Stimulated activated CD4-positive, alpha-beta T cell treated with anti-CD3 and anti-CD28 coated beads, Interleukin-2, amount 100 ng/mL, for 48 hours (primary cell): ENCODE measurements at regions not wholly inside any gene's neighbourhood (a gene's known extent, or its start where the extent isn't known, plus 50 kb on each side); places are given as distances from the start of the nearest gene placed in this dataset.
"Not testable (repeated sequence)": the region's sequence is repeated elsewhere in the genome, so short reads cannot be mapped to it uniquely, and the experiment has no call there.

ENCODE experiments used
- DNase-seq, 2 donors: peaks; one replicate each; pipeline ENCODE4 v3.0.0-alpha.2; 2020

DNA sequence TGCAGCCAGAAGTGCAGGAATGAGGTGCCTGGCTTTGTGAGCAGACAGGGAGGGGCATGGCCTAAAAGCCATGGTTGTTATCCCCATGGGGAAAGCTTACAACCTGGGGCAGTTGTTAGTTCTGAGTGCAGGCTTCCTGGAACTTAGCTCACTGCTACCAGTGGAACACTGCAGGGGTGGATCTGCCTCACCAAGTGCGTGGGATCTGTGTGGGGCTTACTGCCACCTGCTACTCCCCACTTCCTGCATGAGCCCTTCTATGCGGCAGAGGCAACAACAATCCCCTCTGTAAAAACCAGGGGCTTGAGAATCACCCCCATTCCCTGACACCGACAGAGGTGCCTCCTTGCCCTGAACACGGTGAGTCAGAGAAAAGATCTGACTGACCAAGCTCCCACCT lies 174.6 kb downstream of the SPIN4 start:
- not testable (repeated sequence) for DNase-seq

- DNase-seq: not testable (repeated sequence)
Measured at GRCh38 chrX:63173841-63174718, 177.1 kb downstream of the SPIN4 start.

- DNase-seq: not testable (repeated sequence)
Measured at GRCh38 chrX:63169416-63169815, 181.7 kb downstream of the SPIN4 start.

- not testable (repeated sequence) for DNase-seq
Measured at GRCh38 chrX:63168949-63169348, 182.2 kb downstream of the SPIN4 start.

- not testable (repeated sequence) for DNase-seq
Measured at GRCh38 chrX:63167002-63167401, 184.1 kb downstream of the SPIN4 start.

- DNase-seq: not testable (repeated sequence)
Measured at GRCh38 chrX:63160994-63161393, 190.1 kb downstream of the SPIN4 start.

DNA sequence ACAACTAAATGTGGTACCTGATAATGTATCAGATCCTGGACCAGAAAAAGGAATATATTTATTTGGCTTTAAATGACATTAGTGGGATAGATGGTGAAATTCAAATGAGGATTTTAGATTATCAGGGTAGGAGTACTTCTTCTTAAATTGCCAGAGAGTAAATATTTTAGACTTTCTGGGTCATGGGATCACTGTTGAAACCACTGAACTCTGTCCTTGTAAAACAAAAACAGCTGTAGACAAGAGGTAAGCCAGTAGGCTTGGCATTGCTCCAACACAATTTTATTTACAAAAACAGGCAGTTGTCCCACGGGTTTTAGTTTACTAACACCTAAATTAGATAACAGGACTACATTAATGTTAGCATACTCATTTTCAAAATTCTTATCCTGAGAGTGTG lies 190.8 kb downstream of the SPIN4 start:
- DNase-seq: not testable (repeated sequence)

- DNase-seq: not testable (repeated sequence)
Measured at GRCh38 chrX:63145526-63145925, 205.6 kb downstream of the SPIN4 start.

GRCh38 chrX:63142588-63142987 lies 208.5 kb downstream of the SPIN4 start:
- not testable (repeated sequence) for DNase-seq

- DNase-seq: not testable (repeated sequence)
Measured at GRCh38 chrX:63135859-63136258, 215.3 kb downstream of the SPIN4 start.

GRCh38 chrX:63128509-63128908 lies 222.6 kb downstream of the SPIN4 start:
- DNase-seq: peak; percentile 1 to 11

- no peak for DNase-seq
Measured at GRCh38 chrX:63115196-63115595, 235.9 kb downstream of the SPIN4 start.

DNA sequence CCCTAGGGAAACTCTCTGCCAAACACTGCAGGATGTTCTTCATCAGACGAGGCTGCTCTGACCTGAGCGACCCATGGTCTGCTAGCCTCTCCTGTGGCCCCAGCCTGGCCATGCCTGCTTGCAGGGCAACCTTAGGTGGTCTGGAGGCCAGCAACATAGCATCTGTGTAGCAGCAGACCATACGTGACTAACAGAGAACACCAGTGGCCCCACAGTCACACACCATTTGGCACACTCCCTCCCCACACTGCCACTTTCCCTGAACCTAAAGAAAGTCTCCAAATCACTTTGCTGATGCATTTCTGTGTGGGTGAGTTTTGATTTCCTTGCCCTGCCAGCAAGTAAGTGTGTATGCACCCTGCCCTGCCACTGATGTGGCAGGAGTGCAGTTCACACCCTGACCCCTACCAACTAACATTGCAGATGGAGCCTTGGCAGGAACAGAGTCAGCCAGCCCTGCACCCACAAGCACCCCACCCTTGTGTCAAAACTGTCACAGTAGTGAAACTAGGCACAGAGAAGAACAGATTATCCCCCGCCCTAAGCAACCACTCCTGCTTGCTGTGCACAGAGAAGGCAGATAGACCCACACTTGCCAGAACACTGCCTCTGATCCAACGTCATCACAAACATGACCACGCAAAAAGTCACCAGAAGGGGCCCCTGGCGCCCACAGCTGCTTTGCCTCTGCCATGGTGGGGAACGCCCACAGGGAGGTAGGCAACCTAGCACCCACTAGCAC lies 249.1 kb downstream of the SPIN4 start:
- DNase-seq: no peak

DNA sequence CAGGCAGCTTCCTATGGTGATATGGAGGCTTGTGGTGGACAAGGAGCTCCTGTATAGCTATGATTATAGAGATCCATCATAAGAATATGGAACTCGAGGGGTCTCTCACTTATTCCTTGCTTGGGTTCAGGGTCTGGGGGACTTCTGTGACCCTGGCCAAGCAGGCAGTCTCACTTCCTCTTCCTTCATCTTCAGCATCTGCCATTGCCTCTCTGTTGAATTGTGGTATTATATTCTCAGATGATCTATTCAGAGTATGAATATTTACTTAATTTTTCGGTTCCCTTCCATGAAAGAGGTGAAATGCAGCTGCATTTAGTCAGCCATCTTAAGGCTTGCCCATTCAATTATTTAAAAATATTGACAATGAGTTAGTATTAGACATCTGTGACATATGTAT lies 292.9 kb downstream of the SPIN4 start:
- DNase-seq: no peak

GRCh38 chrX:63050225-63050624 lies 300.9 kb downstream of the SPIN4 start:
- DNase-seq: no peak

DNA sequence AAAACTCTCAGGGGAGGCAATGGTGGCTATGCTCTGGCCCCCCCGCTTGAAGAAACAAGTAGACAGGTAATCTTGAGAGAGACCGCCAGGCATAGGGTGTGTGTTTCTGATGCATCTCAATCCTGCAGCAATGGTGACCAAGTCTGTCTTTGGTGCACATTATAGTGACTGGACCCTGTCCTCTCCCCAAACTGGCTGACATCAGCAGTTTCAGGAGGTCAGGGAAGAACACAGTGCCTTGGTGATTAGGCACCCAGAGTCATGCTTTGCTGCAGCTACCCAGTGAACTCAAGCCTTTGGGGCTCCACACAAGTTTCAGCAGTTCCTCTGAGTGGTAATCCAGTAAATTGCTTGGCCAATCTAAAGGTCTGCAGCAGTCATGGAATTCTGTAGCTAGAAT lies 318.3 kb downstream of the SPIN4 start:
- DNase-seq: no peak

DNA sequence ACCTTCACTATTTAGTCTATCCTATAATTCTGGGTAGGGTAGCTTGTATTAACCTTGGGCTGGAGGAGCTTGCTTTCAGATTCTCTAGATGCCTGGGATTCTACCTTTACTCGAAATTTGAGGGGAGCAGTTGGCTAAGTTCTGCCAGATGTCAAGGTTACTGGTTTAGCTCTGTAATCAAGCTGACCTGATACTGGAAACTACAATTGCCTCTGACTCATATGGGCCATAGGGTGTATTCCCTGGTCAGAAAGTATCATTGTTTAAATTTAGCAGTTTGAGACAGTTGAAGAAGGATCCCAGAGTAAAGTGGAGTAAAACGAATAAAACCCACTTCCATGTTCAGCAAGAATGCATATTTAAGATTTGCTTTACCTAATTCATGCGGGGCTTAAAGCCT lies 337.6 kb downstream of the SPIN4 start:
- no peak for DNase-seq

- DNase-seq: no peak
Measured at GRCh38 chrX:63012574-63012973, 338.6 kb downstream of the SPIN4 start.

- not testable (repeated sequence) for DNase-seq
Measured at GRCh38 chrX:63000196-63000595, 350.9 kb downstream of the SPIN4 start.
